HEK293 (cell line): ENCODE measurements at regions not wholly inside any gene's neighbourhood (a gene's known extent, or its start where the extent isn't known, plus 50 kb on each side); places are given as distances from the start of the nearest gene placed in this dataset.

Source experiments
- CTCF ChIP-seq: fragments of 450-650 bp; formaldehyde crosslinking; IDR thresholded peaks from 2 replicates; pipeline ENCODE4 v1.5.1; 2016; ENCODE audit warnings: missing biosample characterization, missing genetic modification characterization
- TCF7L2 ChIP-seq: IDR thresholded peaks from 2 replicates; pipeline ENCODE4 v1.6.1; 2011; ENCODE audit warnings: low read depth, mild to moderate bottlenecking, inconsistent platforms, low read length, moderate library complexity, borderline replicate concordance
- ZNF391 ChIP-seq: fragments of 450-650 bp; formaldehyde crosslinking; IDR thresholded peaks from 2 replicates; pipeline ENCODE4 v1.5.1; 2016; ENCODE audit warnings: low read depth, missing biosample characterization, missing genetic modification characterization, borderline replicate concordance
- TF ChIP-seq, protein P1 (sequence below): fragments of 450-650 bp; formaldehyde crosslinking; IDR thresholded peaks from 2 replicates; pipeline ENCODE4 v1.5.1; 2016; ENCODE audit warnings: missing biosample characterization, missing genetic modification characterization

DNA sequence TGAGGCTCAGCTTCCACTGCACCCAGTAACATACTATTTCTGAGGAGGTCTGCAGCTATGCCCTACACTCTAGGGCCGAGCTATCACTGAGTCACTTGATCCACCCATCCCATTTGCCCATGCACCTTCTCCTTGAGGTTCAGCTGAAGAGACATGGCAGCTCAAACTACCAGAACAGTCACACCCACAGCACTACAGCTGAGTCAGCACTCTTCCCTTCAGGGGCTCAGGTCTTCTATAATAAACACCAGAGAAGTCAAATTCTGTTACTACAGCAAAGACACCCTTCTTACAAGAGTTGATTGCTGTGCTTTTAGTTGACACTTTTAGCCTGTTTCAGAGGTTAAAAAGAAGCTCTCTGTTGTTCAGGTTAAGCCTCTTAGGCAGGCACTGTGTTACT lies 1696.4 kb upstream of the ADGRL3 start:
- TF ChIP-seq ZNF391 (tag by site-specific recombination) = no peak
- no peak for TF ChIP-seq TCF7L2
- TF ChIP-seq, protein P1, sequence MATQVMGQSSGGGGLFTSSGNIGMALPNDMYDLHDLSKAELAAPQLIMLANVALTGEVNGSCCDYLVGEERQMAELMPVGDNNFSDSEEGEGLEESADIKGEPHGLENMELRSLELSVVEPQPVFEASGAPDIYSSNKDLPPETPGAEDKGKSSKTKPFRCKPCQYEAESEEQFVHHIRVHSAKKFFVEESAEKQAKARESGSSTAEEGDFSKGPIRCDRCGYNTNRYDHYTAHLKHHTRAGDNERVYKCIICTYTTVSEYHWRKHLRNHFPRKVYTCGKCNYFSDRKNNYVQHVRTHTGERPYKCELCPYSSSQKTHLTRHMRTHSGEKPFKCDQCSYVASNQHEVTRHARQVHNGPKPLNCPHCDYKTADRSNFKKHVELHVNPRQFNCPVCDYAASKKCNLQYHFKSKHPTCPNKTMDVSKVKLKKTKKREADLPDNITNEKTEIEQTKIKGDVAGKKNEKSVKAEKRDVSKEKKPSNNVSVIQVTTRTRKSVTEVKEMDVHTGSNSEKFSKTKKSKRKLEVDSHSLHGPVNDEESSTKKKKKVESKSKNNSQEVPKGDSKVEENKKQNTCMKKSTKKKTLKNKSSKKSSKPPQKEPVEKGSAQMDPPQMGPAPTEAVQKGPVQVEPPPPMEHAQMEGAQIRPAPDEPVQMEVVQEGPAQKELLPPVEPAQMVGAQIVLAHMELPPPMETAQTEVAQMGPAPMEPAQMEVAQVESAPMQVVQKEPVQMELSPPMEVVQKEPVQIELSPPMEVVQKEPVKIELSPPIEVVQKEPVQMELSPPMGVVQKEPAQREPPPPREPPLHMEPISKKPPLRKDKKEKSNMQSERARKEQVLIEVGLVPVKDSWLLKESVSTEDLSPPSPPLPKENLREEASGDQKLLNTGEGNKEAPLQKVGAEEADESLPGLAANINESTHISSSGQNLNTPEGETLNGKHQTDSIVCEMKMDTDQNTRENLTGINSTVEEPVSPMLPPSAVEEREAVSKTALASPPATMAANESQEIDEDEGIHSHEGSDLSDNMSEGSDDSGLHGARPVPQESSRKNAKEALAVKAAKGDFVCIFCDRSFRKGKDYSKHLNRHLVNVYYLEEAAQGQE = no peak
- no peak for TF ChIP-seq CTCF (tag by site-specific recombination)
